CD1c-positive myeloid dendritic cell (primary cell): ENCODE measurements at regions not wholly inside any gene's neighbourhood (a gene's known extent, or its start where the extent isn't known, plus 50 kb on each side); places are given as distances from the start of the nearest gene placed in this dataset.

Experiments used
- DNase-seq: peaks from one replicate; pipeline ENCODE4 v3.0.0-alpha.2; 2016; ENCODE audit errors: extremely low spot score

DNA sequence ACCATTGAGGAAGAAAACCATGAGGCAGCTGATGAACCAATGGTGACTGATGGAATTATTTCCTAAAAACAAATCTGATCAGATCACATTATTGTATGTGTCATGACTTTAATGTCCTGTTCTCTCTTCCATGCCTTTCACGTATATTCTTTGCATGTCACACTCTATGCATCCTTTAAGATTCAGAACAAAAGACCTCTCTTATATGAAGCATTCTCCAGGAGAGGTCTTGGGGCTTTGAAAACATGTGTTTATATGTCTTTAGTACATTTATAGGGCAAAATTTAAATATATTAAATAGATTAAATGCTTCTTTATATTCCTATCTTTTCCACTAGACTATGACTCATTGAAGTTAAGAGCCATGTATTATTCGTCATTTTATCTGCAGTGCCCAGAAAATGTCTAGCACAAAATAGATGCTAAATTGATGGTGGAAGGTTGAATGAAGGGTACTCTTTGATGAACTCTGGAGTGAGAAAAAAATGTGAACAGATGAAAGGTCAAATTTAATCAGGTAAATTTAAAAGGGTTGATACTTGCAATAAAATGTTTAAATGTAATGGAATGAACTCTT, 196.3 kb downstream of the PSAT1 start:
- no peak for DNase-seq

DNA sequence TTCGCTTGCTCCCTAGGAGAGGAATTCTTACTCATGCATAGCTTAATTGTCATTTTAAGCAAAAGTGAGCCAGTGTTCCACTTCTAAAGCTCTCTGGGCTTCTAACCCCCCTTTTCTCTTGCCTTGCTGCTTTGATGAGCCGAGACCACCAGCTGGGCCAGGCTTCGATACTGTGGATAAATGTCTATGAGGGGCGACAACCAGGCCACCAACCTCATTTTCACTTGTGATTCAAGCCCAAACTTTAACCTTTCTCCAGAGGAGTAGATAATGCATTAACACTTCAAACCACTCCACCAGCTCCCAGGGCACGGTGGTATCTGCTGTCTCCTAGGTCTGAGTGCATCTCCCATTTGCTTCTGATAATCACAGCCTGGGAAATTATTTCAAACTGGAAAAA, 205.6 kb downstream of the PSAT1 start:
- no peak for DNase-seq

DNA sequence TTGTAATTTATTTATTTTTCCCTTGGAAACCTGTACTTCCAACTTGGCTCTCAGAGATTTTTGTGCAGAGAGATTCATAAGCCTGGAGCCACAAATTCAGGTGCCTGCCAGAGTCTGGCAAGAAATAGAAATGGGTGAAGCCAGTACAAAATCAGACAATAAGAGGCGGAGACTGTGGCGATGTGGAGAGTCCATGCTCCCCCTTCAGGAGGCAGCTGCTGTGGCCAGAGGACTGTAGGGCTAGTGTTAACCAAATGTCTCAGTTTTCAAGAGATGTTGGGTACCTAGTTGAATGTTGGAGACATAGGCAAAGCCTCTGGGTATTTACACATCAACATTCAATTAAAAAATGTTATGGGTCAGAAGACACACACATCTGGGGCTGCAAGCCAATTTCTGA, 208.6 kb downstream of the PSAT1 start:
- DNase-seq, result no peak

DNA sequence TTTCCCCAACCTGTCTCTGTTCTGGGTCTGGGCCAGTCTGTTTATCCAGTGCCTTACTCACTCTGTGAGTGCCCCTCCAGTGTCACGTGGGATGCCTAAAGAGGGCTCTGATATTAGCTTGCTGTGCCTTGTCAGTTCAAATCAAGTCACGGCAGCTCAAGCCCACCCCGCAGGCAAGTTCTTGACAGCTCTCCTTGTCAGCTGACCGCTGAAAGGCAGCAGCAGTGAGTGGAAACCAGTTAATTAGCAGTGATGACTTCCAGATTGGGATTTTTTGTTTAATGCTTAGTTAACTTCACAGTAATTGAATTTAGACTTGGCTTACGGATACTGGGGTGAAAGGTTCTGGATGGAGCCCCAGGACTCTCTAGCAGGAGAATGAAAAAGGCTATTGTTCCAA, 210.1 kb downstream of the PSAT1 start:
- no peak for DNase-seq

DNA sequence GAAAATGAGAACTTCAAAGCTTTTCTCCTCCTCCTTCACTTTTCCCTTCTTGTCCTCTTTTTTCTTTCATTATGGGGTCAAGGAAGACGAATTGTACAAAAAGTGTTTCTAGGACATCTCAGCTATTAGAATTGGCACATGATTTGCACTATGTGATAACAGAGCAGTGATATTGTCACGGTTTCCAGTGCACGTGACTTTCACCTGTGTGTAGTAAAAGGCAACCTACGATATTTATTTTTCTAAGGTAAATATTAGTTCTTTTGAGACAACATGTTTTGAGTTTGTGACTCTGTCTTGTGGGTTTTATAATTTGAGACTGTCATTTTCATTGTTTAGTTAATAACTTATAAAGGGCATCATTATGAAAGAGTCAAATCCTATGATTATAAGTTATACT, 213.1 kb downstream of the PSAT1 start:
- DNase-seq, result no peak

DNA sequence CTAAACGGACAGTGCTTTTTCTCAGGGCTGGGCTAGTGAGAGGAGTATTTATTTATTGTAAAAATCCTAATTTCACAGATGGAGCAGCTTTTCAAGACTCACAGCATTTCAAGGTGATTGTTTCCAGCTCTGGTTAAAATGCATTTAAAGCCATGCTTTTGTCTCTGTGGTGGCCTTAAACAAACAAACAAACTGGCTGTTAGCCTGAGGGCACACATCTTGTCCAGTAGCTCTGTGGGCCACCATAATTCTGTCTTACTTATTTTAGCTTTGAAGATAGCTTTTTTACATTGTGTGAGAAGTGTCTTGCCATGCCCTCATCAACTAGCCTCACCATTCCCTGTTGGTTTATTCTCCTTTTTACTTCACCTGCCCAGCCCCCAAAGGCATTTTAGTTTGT, 218.2 kb downstream of the PSAT1 start:
- DNase-seq, result no peak

DNA sequence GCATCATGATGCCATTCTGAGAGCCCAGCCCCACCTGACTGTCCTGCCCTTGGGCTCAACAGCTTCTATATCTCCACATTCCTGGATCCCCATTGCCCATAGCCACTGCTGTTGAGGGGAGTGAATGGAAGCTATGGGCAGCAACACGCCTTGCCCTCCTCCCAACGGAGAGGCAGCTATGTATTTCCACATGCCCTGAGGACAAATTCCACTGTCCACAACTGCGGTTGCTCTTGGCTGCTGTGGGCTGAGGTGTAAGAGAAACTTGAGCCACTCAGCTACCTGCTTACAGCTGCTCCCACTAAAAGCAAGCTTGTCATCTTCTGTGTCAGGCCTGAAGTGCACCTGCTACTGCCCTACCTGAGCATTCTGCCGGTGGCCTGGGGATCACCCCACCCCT, 222.9 kb downstream of the PSAT1 start:
- DNase-seq, result no peak

DNA sequence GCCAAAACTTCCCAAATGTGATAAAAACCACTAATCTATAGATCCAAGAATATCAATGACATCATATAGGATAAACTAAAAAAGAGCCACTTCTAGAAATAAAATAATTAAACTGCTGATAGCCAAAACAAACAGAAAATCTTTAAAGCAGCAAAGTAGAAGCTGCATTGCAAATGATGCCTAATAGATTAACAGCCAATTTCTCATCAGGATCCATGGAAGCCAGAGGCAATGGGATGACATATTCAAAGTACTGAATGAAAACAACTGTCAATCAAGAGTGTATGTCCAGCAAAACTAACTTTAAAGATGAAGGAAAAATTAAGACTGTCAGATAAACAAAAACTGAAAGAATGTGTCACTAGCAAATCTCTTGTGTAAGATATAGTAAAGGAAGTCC, 224.8 kb downstream of the PSAT1 start:
- no peak for DNase-seq

DNA sequence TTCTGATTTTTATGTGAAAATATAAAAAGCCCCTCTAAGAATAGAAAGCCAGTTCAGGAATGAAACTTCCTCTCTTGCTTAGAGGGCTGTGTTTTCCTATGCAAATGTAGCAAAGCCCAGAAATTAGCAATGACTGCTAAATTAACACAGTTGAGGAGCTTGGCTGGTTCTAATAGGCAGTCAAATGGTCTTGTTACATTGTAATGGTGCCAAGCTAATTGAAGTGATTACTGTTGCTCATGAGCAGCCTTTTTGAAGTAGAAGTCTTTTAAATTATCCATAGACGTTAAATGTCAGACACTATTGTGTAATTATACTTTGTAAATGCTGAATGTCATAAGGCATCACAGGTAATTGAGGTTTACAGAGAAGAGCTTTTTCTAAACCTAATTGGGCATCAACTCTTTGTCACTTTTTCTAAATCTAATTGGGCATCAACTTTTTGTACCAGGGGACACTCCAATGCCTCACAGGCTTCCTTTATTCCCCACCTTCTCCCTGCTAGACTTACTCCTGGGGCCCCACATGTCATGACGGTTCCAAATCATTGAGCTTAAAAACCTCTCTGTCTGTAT, 229.1 kb downstream of the PSAT1 start:
- DNase-seq, result no peak

DNA sequence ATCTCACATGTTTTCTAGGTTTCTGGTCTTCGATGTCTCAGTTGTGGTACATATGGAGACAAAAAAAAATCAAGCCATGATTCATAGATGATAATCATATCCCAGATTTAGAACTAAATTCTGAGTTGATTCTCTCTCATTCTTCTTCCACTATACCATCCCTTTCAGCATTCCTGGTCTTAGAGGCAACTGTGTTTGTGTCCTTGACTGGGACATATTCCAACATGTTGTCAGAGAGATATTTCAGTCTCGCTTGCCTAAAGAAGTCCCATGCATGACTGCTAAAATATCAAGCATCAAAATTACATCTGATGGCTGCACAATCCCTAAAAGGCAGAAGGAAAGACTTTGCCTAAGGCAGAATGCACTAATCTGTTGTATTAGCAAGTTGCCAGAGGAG, 236.6 kb downstream of the PSAT1 start:
- no peak for DNase-seq

DNA sequence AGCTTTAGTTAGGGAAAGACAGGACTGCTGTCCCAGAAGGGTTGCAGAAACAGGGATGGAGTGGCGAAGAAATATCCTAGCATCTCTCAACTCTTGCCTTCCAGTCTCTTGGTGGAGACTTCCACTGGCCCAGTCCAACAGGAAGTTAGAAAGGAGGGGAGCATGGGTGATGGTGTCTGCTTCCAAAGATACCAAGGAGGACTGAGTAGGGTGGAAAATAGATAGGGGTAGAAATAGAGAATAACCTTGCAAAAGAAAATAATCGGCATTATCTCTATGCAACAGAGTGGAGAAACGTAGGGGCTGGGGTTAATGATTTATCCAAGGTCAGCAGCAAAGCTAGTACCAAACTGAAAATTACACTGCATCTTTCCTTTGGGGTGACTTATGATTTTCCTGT, 242.3 kb downstream of the PSAT1 start:
- DNase-seq, result no peak

DNA sequence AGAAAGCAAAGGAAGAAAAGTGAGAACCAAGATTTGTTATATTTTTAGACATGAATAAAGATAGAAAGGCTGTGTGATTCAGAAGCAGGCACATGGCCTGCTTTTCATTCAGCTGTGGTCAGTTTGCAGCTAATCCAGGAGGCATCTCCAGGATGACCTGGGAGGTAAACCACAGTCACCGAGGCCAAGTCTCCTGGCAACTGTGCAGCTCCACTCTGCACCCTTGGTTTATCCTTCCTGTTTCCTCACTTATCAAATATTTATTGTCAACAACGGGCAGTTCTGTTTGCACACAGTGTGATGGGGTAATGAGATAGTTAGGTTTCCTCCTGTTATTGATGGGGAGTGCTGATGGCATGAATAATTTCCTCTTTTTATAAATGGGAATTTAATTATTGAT, 243.0 kb downstream of the PSAT1 start:
- no peak for DNase-seq

DNA sequence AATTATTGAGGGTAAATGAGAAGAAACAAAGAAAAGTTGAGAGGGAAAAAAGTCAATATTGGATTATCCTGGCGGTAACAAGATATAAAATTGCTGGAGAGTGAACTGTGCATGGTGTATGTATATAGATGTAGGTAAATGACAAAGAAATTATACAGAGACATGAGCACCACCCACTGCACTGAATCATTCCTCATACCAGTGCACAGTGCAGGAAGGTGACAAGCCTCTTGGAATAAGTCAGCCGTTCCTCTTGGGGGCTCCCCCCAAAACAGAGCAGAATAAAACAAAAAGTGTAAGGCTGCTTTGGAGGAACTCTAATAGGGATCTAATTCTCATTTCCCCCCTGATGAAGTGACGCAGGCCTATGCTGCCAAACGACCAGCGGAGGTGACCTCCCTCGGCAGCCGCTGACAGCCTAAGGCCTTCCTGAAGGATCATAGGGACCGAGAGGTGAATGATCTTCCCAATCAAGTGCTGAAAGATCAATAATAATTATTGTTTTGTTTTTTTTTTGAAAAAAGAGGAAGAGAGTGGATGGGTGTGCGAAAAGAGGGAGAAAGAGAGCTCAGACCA, 245.0 kb downstream of the PSAT1 start:
- no peak for DNase-seq

DNA sequence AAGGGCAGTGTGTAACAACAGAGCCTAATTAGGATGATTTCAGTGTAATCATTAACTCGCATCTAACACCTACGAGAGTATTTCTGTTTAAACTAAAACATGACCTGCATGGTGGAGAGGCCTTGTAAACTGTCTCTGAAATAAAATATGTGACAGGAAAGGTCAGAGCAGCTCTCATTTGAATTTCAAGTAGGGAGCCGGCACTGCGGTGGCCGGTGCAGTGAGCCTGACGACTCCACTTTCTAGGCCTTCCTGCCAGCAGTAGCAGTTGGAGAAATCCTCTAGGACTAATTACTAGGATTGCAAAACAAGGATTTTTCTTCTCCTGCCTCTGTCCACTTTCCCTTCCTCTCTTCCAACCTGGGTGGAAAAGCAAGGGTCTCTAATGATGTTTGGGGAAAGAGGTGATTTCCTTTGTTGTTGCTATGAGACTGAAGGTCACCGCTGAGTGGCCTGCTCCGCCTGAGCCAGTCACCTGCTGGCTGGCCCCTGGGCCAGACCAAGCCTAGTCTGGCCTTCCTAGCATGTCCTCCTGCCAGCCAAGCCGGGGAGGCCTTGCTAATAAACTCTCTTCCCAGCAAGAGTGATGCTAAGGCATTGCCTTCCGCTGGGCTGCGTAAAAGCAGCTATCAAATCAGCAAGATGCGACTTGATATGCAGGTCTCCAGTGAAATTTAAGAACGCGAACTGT, 245.7 kb downstream of the PSAT1 start:
- DNase-seq, result no peak

DNA sequence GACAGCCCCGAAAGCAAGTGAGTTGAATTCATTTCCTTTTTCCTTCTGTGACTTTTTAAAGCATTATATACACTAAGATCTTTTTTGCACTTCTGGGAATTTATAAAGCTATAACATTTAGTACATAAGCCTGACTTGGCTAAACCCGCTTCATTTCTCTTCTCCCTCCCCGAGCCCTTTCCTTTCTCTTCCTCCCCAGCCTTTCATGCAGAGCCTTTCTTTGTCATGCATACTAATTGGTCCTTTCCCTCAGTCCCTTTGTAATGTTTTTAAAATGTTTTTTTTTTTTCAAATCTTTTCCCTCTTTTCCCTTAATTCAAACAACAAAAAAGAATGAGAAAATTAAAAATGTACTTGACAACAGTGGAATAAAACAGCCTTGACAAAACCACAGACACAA, 246.4 kb downstream of the PSAT1 start:
- no peak for DNase-seq

DNA sequence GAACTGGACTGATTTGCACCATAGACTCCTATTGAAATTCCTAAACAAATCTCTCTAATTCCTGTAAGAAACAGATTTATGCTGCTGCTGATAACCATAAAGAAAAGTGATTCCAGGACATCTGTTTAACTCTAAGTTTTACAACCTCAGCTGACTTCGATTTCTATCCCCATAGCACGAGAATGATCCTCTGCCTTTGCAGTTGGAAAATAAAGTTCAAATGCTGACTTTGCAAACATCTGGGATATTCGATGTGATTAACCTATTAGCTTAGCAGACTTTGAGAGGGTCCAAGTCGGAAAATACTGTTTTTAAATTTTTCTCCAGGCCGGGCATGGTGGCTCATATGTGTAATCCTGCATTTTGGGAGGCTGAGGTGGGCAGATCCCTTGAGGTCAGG, 247.3 kb downstream of the PSAT1 start:
- no peak for DNase-seq

DNA sequence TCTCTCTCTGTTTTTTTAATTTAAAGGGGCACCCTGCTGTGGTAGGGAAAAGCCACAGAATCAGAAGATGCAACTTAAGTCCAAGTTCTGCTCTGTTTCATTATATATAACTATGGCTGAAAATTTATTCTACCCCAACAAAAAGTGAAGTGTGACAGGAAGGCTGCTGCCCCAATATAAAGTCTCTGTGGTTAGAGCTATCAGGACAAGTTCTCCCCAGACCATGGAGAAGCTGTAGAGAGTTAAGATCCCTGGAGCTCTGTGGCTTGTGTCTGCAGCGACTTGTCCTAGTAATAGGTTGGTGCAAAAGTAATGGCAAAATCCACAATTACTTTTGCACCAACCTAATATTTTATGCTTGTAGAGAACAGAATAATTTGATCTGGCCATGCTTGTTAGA, 250.9 kb downstream of the PSAT1 start:
- no peak for DNase-seq

DNA sequence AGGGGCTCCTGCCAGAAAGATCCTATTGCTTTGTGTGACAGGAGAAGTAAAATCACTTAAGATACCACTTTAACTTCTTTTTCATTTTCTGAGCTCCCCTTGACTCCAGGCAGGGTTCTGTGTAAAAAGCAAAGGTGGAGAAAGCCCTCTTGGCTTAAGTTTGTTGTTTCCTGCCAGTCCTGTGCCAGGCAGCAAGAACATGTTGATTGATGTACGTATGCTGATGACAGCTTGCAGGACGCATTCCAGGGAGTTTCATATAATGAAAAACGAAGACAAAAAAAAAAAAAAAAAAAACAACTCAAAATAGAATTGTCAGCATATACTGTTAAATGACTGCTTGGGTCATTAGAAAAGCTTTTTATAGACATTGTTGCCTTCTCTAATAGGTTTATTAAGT, 251.7 kb downstream of the PSAT1 start:
- no peak for DNase-seq

DNA sequence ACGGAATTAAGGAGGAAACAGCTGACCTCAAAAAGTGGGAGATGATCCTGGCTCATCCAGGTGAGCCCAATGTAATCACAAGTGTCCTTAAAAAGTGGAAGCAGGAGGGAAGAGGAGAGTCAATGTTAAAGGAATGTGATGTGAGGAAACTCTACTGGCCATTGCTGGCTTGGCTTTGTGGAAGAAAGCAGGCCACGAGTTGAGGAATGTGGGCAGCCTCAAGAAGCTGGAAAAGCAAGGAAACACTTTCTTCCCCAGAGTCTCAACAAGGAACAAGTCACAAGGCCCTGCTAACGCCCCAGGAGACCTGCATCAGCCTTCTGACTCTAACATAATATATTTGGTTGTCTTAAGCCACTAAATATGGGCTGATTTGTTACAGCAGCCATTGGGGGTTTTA, 252.8 kb downstream of the PSAT1 start:
- no peak for DNase-seq

DNA sequence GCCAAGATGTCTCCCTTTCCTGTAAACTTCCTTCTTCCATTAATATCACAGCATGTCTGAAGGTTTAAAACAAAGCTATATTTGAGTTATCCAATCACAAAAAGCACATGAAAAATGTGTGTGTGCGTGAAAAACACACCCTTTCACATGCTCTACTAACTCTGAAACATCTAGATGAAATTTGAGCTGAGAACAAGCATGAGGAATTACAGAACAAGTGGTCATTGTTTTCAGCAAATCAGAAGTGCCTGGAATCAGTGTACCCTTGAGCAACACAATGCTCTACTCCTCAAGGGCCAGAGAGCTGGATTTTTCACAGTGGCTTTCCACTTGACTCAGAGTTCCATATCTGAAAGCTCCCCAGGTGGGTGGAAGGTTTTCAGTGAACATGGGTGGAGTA, 255.9 kb downstream of the PSAT1 start:
- no peak for DNase-seq

DNA sequence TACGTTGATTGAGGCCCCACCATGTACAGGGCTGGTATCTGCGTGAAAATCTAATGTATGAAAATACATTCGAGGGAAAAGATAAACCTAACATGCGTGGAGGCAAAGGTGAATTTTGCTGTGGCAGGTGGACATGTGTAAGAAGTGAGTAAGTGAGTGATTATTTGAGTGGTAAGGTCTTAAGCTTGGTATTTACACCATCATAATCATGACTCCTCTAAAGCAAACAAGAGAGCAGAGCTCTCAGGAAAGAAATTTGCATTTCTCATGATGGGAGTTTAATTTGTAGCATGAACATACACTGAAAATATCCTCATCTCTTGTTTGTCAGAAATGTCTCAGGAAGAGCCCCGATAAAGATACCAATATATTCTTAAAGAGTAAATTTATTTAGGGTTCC, 260.6 kb downstream of the PSAT1 start:
- DNase-seq, result no peak

DNA sequence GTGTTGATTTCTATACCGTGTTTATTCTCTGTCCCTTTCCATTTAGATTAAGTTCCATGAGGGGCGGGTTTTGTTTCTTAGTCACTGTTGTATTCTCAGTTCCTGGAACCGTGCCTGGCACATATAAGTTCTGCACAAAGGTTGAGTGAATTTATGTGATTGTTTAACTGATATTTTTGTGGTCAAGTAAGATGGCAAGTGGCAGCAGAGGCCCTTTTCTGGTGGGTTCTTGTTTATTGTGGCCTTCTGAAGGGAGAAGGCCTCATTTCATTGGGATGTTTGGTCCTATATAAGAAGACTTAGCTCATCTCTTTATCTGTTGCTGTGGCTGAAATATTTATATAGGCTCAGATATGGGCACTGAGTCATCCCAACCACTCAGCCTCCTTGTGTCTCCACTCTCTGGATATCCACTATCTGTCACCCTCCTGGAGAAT, 262.5 kb downstream of the PSAT1 start:
- DNase-seq, result no peak

DNA sequence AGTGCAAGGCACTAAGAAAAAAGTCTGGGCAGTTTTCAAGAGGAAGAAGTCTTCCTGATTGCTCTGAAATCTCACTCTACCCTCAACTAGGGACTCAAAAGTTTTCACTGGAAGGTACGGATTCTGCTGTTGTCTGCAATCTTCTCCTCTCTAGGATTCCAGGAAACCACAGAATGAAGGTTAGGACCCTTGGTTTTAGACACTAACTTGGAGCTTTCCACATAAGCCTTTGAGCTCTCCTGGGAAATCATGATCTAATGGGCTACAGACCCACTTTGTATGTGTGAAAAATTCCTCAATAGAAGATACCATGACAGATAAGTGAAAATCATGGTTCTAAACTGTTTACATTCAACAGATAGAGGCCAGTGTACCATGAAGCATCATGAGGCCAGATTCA, 265.1 kb downstream of the PSAT1 start:
- DNase-seq, result no peak
